ENCODE measurements at regions not wholly inside any gene's neighbourhood (a gene's known extent, or its start where the extent isn't known, plus 50 kb on each side); places are given as distances from the start of the nearest gene placed in this dataset.
"Not testable (repeated sequence)": the region's sequence is repeated elsewhere in the genome, so short reads cannot be mapped to it uniquely, and the experiment has no call there.

GRCh38 chr1:184183919-184184318, 132.4 kb downstream of the TSEN15 start:
- no peak overlapping the region for H3K4me3 Mint-ChIP-seq

GRCh38 chr1:184184614-184185013, 133.1 kb downstream of the TSEN15 start:
- H2AFZ ChIP-seq (ENCODE audit: low read length); H4K5ac ChIP-seq (ENCODE audit: insufficient read length, low read depth, low read length); H2AK5ac ChIP-seq (ENCODE audit: insufficient read length, low read length); H3K4ac ChIP-seq (ENCODE audit: low read depth, low read length); H3K18ac ChIP-seq (ENCODE audit: insufficient read length, low read depth, low read length); H3K23me2 ChIP-seq (ENCODE audit: insufficient read length, low read depth, low read length, poor library complexity, severe bottlenecking); H3K27ac ChIP-seq (ENCODE audit: insufficient read length, low read depth, low read length); H3K79me2 ChIP-seq (ENCODE audit: insufficient read depth, low read length); DNase-seq; H2BK5ac ChIP-seq (ENCODE audit: insufficient read length, low read length); H3K27me3 Mint-ChIP-seq (ENCODE audit: low read depth); H2BK120ac ChIP-seq (ENCODE audit: low read depth, low read length, poor library complexity, severe bottlenecking); H2BK12ac ChIP-seq (ENCODE audit: insufficient read length, low read depth, low read length); H2BK20ac ChIP-seq (ENCODE audit: low read depth, low read length, poor library complexity, severe bottlenecking); H3K56ac ChIP-seq (ENCODE audit: insufficient read length, low read depth, low read length); H3K9ac ChIP-seq (ENCODE audit: extremely low read depth, insufficient read length, low read length); H3K4me3 Mint-ChIP-seq; H3K4me1 ChIP-seq (ENCODE audit: insufficient read depth, low read length); H4K20me1 ChIP-seq (ENCODE audit: control insufficient read depth, insufficient read depth, insufficient read length); H2BK15ac ChIP-seq (ENCODE audit: low read depth, low read length); H3K9me3 Mint-ChIP-seq; H3T11ph ChIP-seq (ENCODE audit: low read length); H3K23ac ChIP-seq (ENCODE audit: insufficient read length, low read depth, low read length); H3K27ac Mint-ChIP-seq; H3K4me2 ChIP-seq (ENCODE audit: insufficient read depth, insufficient read length, low read length); H4K8ac ChIP-seq (replicated peaks; ENCODE audit: insufficient read length, low read depth, low read length); H3K9me3 ChIP-seq (ENCODE audit: control insufficient read depth, low read depth, low read length); H3K4me1 Mint-ChIP-seq; H4K91ac ChIP-seq (ENCODE audit: insufficient read length, low read depth, low read length); H3K79me1 ChIP-seq (ENCODE audit: insufficient read depth, low read depth, low read length, poor library complexity, severe bottlenecking); H3K36me3 Mint-ChIP-seq (ENCODE audit: insufficient read depth in 1 of 3, low read depth in 3 of 3); H3K14ac ChIP-seq (ENCODE audit: insufficient read depth, low read length); H3K27me3 ChIP-seq (ENCODE audit: insufficient read depth, low read length): not testable (repeated sequence)
- WGBS (ENCODE audit: extremely low coverage, insufficient read length, low lambda C conversion rate), result no CpG with 5 or more reads among the region's 3 CpGs

More at GRCh38 chr1:184183919-184184318, 132.4 kb downstream of the TSEN15 start:
- Mint-ChIP-seq H3K4me1 (no peaks in the 10 kb centered on the region), H3K36me3 (ENCODE audit: insufficient read depth in 1 of 3, low read depth in 3 of 3) (no peaks in the 10 kb centered on the region), H3K9me3 (no peaks in the 10 kb centered on the region), H3K27ac (no peak overlapping the region), H3K27me3 (ENCODE audit: low read depth) (peaks cover 2% of the 10 kb centered on the region; the same call in 1 of the 2 replicates)
- Histone ChIP-seq H4K91ac (ENCODE audit: insufficient read length, low read depth, low read length) (no peak overlapping the region), H3K18ac (ENCODE audit: insufficient read length, low read depth, low read length) (no peak overlapping the region), H2AFZ (ENCODE audit: low read length) (no peak overlapping the region), H3K23ac (ENCODE audit: insufficient read length, low read depth, low read length) (no peak overlapping the region), H3K9ac (ENCODE audit: extremely low read depth, insufficient read length, low read length) (no peak overlapping the region), H2BK15ac (ENCODE audit: low read depth, low read length) (no peak overlapping the region), H3K4ac (ENCODE audit: low read depth, low read length) (no peak overlapping the region), H3K27ac (ENCODE audit: insufficient read length, low read depth, low read length) (no peak overlapping the region), H3T11ph (ENCODE audit: low read length) (no peak overlapping the region), H3K4me2 (ENCODE audit: insufficient read depth, insufficient read length, low read length) (no peak overlapping the region), H2BK20ac (ENCODE audit: low read depth, low read length, poor library complexity, severe bottlenecking) (no peak overlapping the region), H2AK5ac (ENCODE audit: insufficient read length, low read length) (no peak overlapping the region), H2BK120ac (ENCODE audit: low read depth, low read length, poor library complexity, severe bottlenecking) (no peak overlapping the region), H2BK5ac (ENCODE audit: insufficient read length, low read length) (no peak overlapping the region), H3K9me3 (ENCODE audit: control insufficient read depth, low read depth, low read length) (no peaks in the 10 kb centered on the region), H2BK12ac (ENCODE audit: insufficient read length, low read depth, low read length) (no peak overlapping the region), H3K79me2 (ENCODE audit: insufficient read depth, low read length) (no peaks in the 10 kb centered on the region), H3K4me1 (ENCODE audit: insufficient read depth, low read length) (no peaks in the 10 kb centered on the region), H3K56ac (ENCODE audit: insufficient read length, low read depth, low read length) (no peak overlapping the region), H4K20me1 (ENCODE audit: control insufficient read depth, insufficient read depth, insufficient read length) (no peaks in the 10 kb centered on the region), H3K14ac (ENCODE audit: insufficient read depth, low read length) (no peak overlapping the region), H3K27me3 (ENCODE audit: insufficient read depth, low read length) (no peaks in the 10 kb centered on the region), H4K5ac (ENCODE audit: insufficient read length, low read depth, low read length) (no peak overlapping the region), H4K8ac (replicated peaks; ENCODE audit: insufficient read length, low read depth, low read length) (no peak overlapping the region), H3K23me2 (ENCODE audit: insufficient read length, low read depth, low read length, poor library complexity, severe bottlenecking) (no peaks in the 10 kb centered on the region), H3K79me1 (ENCODE audit: insufficient read depth, low read depth, low read length, poor library complexity, severe bottlenecking) (no peaks in the 10 kb centered on the region)
- no peak for TF ChIP-seq CTCF (conservative IDR thresholded peaks at IDR 0.05)
- whole genome bisulfite sequencing (ENCODE audit: extremely low coverage, insufficient read length, low lambda C conversion rate), result no CpG with 5 or more reads among the region's 3 CpGs
- DNase-seq, result no peak
